Upper lobe of left lung (tissue), 4 donors: ENCODE measurements at regions not wholly inside any gene's neighbourhood (a gene's known extent, or its start where the extent isn't known, plus 50 kb on each side); places are given as distances from the start of the nearest gene placed in this dataset.

ENCODE experiments used
- CTCF ChIP-seq, 6 experiments: fragments of 450-650 bp in 4 of 6; fragments of 200-600 bp in 2 of 6; sonication (generic) in 2 of 6; IDR thresholded peaks; one replicate each; pipeline ENCODE4 v1.5.1; 2016 to 2019; ENCODE audit warnings: antibody characterized with exemption in 6 of 6
- EP300 ChIP-seq, 4 donors: sonication (generic); formaldehyde crosslinking; IDR thresholded peaks; one replicate each; pipeline ENCODE4 v1.5.1; 2017; ENCODE audit warnings: antibody characterized with exemption in 4 of 4, control low read depth in 2 of 4
- POLR2A ChIP-seq, 4 donors: fragments of 450-650 bp; IDR thresholded peaks; one replicate each; pipeline ENCODE4 v1.5.1; 2016 to 2017; ENCODE audit warnings: antibody characterized with exemption in 4 of 4, mild to moderate bottlenecking in 2 of 4
- POLR2AphosphoS5 ChIP-seq, 2 donors: sonication (generic); formaldehyde crosslinking; IDR thresholded peaks; one replicate each; pipeline ENCODE4 v1.5.1; 2017; ENCODE audit warnings: antibody characterized with exemption in 2 of 2

GRCh38 chrX:38887222-38887621 is 86.0 kb downstream of the MID1IP1 start:
- TF ChIP-seq CTCF (IDR thresholded peaks at IDR 0.05) (no peak), POLR2A (IDR thresholded peaks at IDR 0.05) (no peak), EP300 (IDR thresholded peaks at IDR 0.05) (no peak), POLR2AphosphoS5 (IDR thresholded peaks at IDR 0.05) (no peak)
